ENCODE measurements at regions not wholly inside any gene's neighbourhood (a gene's known extent, or its start where the extent isn't known, plus 50 kb on each side); places are given as distances from the start of the nearest gene placed in this dataset.

- Histone ChIP-seq H3K27me3 (ENCODE audit: control insufficient read depth, insufficient read depth, low read length) (peaks cover 5% of the 10 kb centered on the region), H3K4me3 (ENCODE audit: low read depth, low read length) (no peak overlapping the region), H3K36me3 (ENCODE audit: control insufficient read depth, insufficient read depth, low read length) (no peaks in the 10 kb centered on the region)
- no peak for DNase-seq (ENCODE audit: low read depth)
- TF ChIP-seq, protein P1, sequence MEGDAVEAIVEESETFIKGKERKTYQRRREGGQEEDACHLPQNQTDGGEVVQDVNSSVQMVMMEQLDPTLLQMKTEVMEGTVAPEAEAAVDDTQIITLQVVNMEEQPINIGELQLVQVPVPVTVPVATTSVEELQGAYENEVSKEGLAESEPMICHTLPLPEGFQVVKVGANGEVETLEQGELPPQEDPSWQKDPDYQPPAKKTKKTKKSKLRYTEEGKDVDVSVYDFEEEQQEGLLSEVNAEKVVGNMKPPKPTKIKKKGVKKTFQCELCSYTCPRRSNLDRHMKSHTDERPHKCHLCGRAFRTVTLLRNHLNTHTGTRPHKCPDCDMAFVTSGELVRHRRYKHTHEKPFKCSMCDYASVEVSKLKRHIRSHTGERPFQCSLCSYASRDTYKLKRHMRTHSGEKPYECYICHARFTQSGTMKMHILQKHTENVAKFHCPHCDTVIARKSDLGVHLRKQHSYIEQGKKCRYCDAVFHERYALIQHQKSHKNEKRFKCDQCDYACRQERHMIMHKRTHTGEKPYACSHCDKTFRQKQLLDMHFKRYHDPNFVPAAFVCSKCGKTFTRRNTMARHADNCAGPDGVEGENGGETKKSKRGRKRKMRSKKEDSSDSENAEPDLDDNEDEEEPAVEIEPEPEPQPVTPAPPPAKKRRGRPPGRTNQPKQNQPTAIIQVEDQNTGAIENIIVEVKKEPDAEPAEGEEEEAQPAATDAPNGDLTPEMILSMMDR (IDR thresholded peaks at IDR 0.05; ENCODE audit: insufficient read depth, low read length, poor library complexity, severe bottlenecking): no peak
Observed at GRCh38 chr1:29487291-29487690, 251.0 kb downstream of the PTPRU start.

- H3K36me3 ChIP-seq (ENCODE audit: control insufficient read depth, insufficient read depth, low read length): no peaks in the 10 kb centered on the region
- TF ChIP-seq, protein P1 (IDR thresholded peaks at IDR 0.05; ENCODE audit: insufficient read depth, low read length, poor library complexity, severe bottlenecking): no peak
- no peak for DNase-seq (ENCODE audit: low read depth)
- peaks cover 6% of the 10 kb centered on the region for H3K27me3 ChIP-seq (ENCODE audit: control insufficient read depth, insufficient read depth, low read length)
- no peak overlapping the region for H3K4me3 ChIP-seq (ENCODE audit: low read depth, low read length)
Observed at GRCh38 chr1:29485096-29485925, 249.0 kb downstream of the PTPRU start.

DNA sequence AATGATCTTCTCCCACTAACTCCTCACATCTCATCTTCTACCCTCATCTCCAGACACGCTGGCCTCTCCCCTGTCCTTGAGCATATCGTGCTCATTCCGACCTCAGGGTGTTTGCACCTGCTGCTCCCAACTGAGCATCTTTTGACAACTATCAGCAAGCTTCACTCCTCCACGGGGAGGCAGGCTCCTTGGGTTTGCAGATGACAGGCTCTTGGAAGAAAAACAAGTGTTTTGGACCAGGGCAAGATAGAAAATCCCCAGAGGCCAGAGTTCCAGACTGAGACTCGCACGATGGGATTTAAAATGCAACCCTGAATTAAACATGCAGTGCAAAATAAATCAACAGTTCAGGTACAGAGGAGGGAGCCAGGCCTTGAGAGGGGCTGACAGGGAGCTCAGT, 246.7 kb downstream of the PTPRU start:
- Histone ChIP-seq H3K4me3 (ENCODE audit: low read depth, low read length) (no peak overlapping the region), H3K36me3 (ENCODE audit: control insufficient read depth, insufficient read depth, low read length) (no peaks in the 10 kb centered on the region), H3K27me3 (ENCODE audit: control insufficient read depth, insufficient read depth, low read length) (peaks cover 15% of the 10 kb centered on the region)
- DNase-seq (ENCODE audit: low read depth): no peak
- TF ChIP-seq, protein P1 (IDR thresholded peaks at IDR 0.05; ENCODE audit: insufficient read depth, low read length, poor library complexity, severe bottlenecking): no peak

DNA sequence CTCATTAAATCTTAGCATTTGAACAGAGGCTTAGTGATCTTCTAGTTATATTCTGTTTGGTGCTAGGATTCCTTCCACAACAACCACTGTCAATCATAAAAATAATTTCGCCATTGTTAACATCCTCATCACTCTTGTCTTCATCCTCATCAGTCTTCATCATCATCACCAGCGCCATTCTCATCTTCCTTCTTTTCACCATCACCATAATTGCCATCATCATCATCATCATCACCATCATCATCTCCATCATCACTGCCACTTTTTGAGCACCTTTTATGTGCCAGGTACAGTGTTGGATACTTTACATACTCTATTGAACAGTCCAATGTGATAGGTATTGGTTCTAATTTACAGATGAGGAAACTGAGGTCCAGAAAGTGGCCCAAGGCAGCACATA, 245.7 kb downstream of the PTPRU start:
- H3K36me3 ChIP-seq (ENCODE audit: control insufficient read depth, insufficient read depth, low read length): no peaks in the 10 kb centered on the region
- TF ChIP-seq, protein P1 (IDR thresholded peaks at IDR 0.05; ENCODE audit: insufficient read depth, low read length, poor library complexity, severe bottlenecking): no peak
- no peak for DNase-seq (ENCODE audit: low read depth)

GRCh38 chr1:29481031-29481430, 244.7 kb downstream of the PTPRU start:
- DNase-seq (ENCODE audit: low read depth): no peak
- TF ChIP-seq, protein P1 (IDR thresholded peaks at IDR 0.05; ENCODE audit: insufficient read depth, low read length, poor library complexity, severe bottlenecking): no peak
- Histone ChIP-seq H3K36me3 (ENCODE audit: control insufficient read depth, insufficient read depth, low read length) (no peaks in the 10 kb centered on the region), H3K27me3 (ENCODE audit: control insufficient read depth, insufficient read depth, low read length) (peaks cover 19% of the 10 kb centered on the region), H3K4me3 (ENCODE audit: low read depth, low read length) (no peak overlapping the region)

More for the DNA sequence above, 245.7 kb downstream of the PTPRU start:
- Histone ChIP-seq H3K4me3 (ENCODE audit: low read depth, low read length) (no peak overlapping the region), H3K27me3 (ENCODE audit: control insufficient read depth, insufficient read depth, low read length) (peaks cover 19% of the 10 kb centered on the region)

- Histone ChIP-seq H3K4me3 (ENCODE audit: low read depth, low read length) (no peak overlapping the region), H3K27me3 (ENCODE audit: control insufficient read depth, insufficient read depth, low read length) (peaks cover 23% of the 10 kb centered on the region), H3K36me3 (ENCODE audit: control insufficient read depth, insufficient read depth, low read length) (no peaks in the 10 kb centered on the region)
- TF ChIP-seq, protein P1 (IDR thresholded peaks at IDR 0.05; ENCODE audit: insufficient read depth, low read length, poor library complexity, severe bottlenecking): no peak
- DNase-seq (ENCODE audit: low read depth): no peak
Observed at GRCh38 chr1:29478879-29479278, 242.6 kb downstream of the PTPRU start.

Measured in kidney epithelial cell (primary cell).